Caki2 (cell line): ENCODE measurements at regions not wholly inside any gene's neighbourhood (a gene's known extent, or its start where the extent isn't known, plus 50 kb on each side); places are given as distances from the start of the nearest gene placed in this dataset.

ENCODE experiments used
- DNase-seq: peaks from one replicate; pipeline ENCODE4 v3.0.0-alpha.2; 2015; ENCODE audit warnings: low read depth
- in situ Hi-C: cut with HindIII; loops from 2 replicates; pipeline ENCODE4 v1.10.0; 2016; ENCODE audit warnings: low sequenced_read_pairs, low pct_unique_long_range_greater_than_20kb, mixed read lengths

GRCh38 chr12:67517181-67517887 lies 131.2 kb upstream of the DYRK2 start:
- DNase-seq = peak; percentile 45
- in situ Hi-C loops = no loop called here

GRCh38 chr12:67519484-67520433 lies 128.8 kb upstream of the DYRK2 start:
- no peak for DNase-seq
- in situ Hi-C loops = no loop called here

GRCh38 chr12:67520606-67521005 lies 127.9 kb upstream of the DYRK2 start:
- in situ Hi-C loops = no loop called here

GRCh38 chr12:67522222-67522621 lies 126.3 kb upstream of the DYRK2 start:
- in situ Hi-C loops = no loop called here
- DNase-seq = no peak

More at GRCh38 chr12:67520606-67521005, 127.9 kb upstream of the DYRK2 start:
- no peak for DNase-seq

DNA sequence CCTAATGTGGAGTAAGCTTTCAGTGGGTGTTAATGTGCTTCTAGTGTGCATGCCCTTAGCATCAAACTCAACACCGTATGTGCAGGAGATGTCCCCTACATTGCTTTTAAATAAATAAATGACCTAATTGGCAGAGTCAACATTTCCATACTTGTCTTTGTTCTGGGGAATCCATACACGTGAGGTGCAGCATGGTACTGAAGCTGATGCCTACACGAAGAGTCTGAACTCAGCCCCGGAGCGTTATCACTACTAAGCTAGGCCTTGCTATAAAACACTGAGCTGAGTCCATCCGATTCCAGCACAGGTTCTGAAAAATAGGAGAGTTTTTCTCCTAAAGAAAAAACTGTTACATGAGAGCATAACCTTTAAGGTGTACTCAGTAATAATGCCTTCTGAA lies 125.0 kb upstream of the DYRK2 start:
- DNase-seq = no peak
- in situ Hi-C loops = no loop called here

- DNase-seq = no peak
- in situ Hi-C loops = no loop called here
Measured at GRCh38 chr12:67524861-67525616, 123.5 kb upstream of the DYRK2 start.

DNA sequence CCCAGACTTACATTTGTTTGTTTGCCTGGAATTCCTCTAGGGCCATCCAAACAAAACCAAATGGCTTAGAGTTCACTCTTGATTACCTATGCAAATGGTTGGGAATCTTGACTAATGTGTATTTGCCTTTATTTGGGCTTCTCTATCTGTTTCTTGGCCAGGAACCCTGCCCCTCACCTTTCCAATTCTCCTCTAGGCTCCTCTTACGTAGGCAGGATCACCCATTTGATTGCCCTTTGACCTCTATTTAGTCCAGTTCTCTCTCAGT lies 123.0 kb upstream of the DYRK2 start:
- no peak for DNase-seq
- in situ Hi-C loops = no loop called here

DNA sequence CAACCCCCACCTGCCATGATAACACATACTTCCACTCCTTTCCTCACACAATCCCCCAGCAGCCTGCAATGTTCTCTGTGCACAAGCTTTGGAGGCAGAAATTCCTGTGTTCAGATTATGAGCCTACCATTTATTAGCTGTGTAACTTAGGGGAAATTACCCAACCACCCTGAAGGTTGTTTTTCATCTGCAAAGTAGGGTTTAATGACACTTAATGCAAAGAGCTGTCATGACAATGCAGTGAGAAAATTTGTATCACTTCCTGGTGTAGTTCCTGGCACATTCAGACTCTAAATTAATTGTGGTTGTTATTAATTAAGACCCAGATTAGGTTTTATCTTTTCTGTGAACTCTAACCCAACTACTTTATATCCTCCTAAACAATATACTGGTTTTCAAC lies 122.4 kb upstream of the DYRK2 start:
- no peak for DNase-seq
- in situ Hi-C loops = no loop called here

- in situ Hi-C loops = no loop called here
- DNase-seq = no peak
Measured at GRCh38 chr12:67531051-67531450, 117.5 kb upstream of the DYRK2 start.

- in situ Hi-C loops = no loop called here
- no peak for DNase-seq
Measured at GRCh38 chr12:67531501-67531900, 117.0 kb upstream of the DYRK2 start.

DNA sequence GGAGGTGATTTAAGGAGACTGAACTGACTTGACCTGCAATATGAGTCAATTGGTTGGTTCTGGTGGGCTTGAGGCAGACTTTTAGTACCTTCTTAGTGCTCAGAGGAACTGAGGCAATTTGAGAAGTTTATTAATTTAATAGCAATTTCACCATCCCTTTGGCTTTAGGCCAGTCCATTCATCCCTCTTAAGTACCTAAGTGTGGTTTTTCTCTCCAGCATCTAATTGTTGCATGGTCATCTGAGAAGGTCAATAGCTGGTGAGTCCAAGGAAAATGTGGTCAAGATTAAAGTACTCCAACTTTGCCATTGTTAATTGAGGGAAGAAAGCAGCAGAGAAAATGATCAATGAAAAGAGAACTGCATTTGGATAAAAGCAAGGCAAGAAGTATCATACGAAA lies 115.4 kb upstream of the DYRK2 start:
- in situ Hi-C loops = no loop called here
- DNase-seq = no peak

- DNase-seq = no peak
- in situ Hi-C loops = no loop called here
Measured at GRCh38 chr12:67534046-67534445, 114.5 kb upstream of the DYRK2 start.

- in situ Hi-C loops = no loop called here
- DNase-seq = peak; percentile 17
Measured at GRCh38 chr12:67534681-67535080, 113.9 kb upstream of the DYRK2 start.

- no peak for DNase-seq
- in situ Hi-C loops = no loop called here
Measured at GRCh38 chr12:67535176-67535575, 113.4 kb upstream of the DYRK2 start.

GRCh38 chr12:67535971-67536370 lies 112.6 kb upstream of the DYRK2 start:
- in situ Hi-C loops = no loop called here
- no peak for DNase-seq

DNA sequence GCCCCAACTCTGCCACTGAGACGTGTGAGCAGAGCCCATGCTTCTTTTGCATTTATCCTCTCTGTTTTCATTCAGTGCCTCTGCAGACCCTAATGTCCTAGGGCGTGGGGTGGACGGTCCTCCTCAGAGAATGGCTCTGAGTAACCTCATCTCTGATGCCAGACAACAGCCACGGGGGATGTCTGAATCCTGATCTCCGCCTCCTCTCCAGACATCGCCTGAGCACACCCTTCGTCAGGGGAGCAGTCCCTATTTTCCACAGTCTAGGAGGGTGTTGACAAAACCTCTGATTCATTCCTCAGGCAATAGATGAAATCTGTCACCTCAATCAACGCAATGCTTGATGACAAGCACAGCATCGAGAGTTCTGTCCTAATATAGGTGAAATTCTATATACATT lies 109.2 kb upstream of the DYRK2 start:
- DNase-seq = no peak
- in situ Hi-C loops = no loop called here

DNA sequence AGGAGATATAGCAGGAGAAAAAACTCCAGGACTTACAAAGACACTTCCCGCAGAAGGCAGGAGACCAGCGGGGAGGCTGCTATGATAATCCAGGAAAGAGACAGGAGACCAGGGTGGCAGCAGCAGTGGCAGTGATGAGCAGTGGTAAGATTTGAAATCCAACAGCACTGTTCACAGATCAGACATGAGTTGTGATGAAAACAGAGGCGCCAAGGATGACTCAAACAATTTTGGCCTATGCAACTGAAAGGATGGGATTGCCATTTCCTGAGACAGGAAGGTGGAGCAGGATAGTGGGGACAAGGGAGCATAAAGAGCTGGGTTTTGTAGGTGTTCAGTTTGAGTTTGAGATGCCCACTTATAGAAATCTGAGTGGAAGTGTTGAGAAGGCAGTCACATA lies 108.6 kb upstream of the DYRK2 start:
- in situ Hi-C loops = no loop called here
- no peak for DNase-seq

DNA sequence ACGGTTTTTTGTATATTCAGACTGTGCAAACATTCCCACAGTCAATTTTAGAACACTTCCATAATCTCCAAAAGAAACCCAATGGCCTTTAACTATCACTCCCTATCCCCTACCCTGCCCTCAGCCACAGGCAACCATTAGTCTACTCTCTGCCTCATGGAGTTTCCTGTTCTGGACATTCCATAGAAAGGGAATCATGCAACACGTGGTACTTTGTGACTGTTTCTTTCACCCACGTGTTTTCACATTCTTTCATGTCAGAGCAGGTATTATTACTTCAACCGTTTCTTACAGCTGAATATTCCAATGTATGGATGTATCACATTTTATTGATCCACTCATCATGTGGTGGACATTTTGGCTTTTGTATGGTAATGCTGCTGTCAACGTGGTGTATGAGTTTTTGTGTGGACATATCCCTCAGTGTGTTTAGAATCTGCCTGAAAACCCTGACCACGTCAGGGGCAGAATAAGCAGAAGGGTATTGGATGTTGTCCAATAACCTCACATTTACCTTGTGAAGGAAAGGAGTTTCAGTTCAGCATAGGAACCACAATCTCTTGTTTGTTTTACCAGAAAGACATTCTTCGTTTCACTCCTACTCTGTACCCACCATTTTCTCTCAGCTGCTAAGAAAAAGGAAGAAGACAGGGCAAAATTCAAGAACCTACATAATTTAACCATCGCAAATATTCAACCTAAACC lies 107.5 kb upstream of the DYRK2 start:
- DNase-seq = no peak
- in situ Hi-C loops = no loop called here

GRCh38 chr12:67541625-67541991 lies 106.9 kb upstream of the DYRK2 start:
- in situ Hi-C loops = no loop called here
- no peak for DNase-seq
